ENCODE measurements at regions not wholly inside any gene's neighbourhood (a gene's known extent, or its start where the extent isn't known, plus 50 kb on each side); places are given as distances from the start of the nearest gene placed in this dataset.

DNA sequence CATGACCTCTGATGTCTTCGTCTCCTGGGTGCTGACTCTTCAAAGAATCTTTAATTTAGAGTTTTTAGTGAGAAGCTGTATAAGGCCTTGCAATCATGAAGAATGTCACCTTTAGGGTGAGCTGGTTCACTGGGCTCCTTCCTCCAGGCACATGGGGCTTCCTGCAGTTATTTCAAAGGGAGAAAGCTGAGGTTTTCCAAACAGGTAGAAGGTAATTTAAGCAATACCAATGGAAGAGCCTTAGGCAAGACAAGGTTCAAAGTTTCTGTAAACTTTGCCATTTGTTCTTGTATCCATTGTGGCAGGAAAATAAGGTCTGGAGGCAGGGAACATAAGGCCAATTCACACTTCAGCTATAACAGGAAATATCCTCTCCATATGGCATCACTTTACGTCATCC is 88.0 kb upstream of the EIF5 start:
- TF ChIP-seq ZFX (IDR thresholded peaks at IDR 0.05; ENCODE audit: borderline replicate concordance) = no peak
- TF ChIP-seq, protein P1, sequence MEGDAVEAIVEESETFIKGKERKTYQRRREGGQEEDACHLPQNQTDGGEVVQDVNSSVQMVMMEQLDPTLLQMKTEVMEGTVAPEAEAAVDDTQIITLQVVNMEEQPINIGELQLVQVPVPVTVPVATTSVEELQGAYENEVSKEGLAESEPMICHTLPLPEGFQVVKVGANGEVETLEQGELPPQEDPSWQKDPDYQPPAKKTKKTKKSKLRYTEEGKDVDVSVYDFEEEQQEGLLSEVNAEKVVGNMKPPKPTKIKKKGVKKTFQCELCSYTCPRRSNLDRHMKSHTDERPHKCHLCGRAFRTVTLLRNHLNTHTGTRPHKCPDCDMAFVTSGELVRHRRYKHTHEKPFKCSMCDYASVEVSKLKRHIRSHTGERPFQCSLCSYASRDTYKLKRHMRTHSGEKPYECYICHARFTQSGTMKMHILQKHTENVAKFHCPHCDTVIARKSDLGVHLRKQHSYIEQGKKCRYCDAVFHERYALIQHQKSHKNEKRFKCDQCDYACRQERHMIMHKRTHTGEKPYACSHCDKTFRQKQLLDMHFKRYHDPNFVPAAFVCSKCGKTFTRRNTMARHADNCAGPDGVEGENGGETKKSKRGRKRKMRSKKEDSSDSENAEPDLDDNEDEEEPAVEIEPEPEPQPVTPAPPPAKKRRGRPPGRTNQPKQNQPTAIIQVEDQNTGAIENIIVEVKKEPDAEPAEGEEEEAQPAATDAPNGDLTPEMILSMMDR (IDR thresholded peaks at IDR 0.05) = no peak
- H3K27ac ChIP-seq = no peak overlapping the region

DNA sequence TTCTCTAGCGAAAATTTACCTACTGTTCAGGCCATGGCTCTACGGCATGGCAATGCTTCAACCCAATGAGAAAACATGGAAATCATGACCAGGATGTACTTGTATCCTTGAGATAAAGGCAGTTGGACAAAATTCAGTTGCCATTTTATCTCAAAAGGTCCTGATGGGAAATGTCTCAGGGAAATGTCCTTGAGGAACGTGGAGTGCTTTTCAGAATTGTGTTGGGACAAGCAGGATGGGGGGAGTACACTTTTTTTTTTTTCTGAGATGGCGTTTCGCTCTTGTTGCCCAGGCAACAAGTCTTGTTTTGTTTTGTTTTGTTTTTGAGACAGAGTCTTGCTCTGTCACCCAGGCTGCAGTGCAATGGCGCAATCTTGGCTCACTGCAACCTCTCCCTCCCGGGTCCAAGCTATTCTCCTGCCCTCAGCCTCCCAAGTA is 86.8 kb upstream of the EIF5 start:
- TF ChIP-seq ZFX (IDR thresholded peaks at IDR 0.05; ENCODE audit: borderline replicate concordance) = no peak
- TF ChIP-seq, protein P1 (IDR thresholded peaks at IDR 0.05) = no peak
- H3K27ac ChIP-seq = no peak overlapping the region

DNA sequence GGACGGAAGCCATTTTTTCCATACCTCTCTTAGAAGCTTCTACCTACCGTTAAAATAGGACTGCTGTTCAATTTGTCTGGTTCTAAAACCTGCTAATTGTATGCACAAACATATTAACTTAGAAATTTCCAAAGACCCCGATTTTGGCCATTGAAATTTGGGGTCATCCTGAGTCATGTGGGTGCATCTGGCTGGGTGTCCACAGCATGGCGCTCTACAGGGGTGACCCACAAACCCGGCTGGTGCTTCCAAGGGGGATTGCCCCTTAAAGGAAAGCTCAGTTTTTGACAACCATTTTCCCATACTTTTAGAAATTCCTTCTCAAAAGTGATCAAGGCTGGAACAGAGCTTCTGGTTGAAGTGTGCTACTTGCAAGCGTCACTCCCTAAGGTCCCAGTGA is 83.9 kb upstream of the EIF5 start:
- H3K27ac ChIP-seq = no peak overlapping the region
- TF ChIP-seq ZFX (IDR thresholded peaks at IDR 0.05; ENCODE audit: borderline replicate concordance) = no peak
- TF ChIP-seq, protein P1 (IDR thresholded peaks at IDR 0.05) = no peak

DNA sequence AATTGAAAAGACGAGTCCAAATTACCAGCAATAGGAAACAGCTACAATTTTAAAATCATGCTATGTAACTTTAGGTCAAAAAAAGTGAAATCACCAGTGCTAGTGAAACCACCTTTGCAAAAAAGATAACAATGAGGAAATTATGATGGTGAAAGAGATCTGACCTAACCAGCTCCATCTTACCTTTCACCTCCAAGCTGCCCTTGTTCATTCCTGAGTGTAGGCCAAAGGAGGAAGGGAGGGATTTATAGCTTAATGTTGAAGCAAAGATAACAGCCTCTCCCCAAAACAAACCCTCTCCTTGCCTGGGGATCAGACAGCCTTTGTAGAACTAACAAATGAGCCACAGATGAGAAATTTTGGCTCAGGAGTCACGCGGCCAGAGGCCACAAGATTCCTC is 83.2 kb upstream of the EIF5 start:
- no peak overlapping the region for H3K27ac ChIP-seq
- no peak for TF ChIP-seq ZFX (IDR thresholded peaks at IDR 0.05; ENCODE audit: borderline replicate concordance)
- TF ChIP-seq, protein P1 (IDR thresholded peaks at IDR 0.05) = no peak

DNA sequence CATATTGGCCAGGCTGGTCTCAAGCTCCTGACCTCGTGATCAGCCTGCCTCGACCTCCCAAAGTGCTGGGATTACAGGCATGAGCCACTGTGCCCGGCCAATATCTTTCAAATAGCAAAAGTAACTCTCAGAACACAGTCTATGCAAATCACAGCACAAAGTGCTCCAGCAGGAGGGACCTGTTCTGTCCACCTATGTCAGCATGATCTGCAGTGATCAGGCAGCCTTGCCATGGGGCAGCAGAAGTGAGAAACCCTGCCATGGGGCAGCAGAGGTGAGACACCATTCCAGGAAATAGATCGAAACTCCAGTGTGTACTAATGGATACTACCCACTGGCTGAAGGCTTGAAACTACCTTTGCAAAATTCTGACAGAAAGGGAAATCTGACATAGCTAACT is 78.5 kb upstream of the EIF5 start:
- no peak overlapping the region for H3K27ac ChIP-seq
- TF ChIP-seq, protein P1 (IDR thresholded peaks at IDR 0.05) = no peak
- TF ChIP-seq ZFX (IDR thresholded peaks at IDR 0.05; ENCODE audit: borderline replicate concordance) = no peak

DNA sequence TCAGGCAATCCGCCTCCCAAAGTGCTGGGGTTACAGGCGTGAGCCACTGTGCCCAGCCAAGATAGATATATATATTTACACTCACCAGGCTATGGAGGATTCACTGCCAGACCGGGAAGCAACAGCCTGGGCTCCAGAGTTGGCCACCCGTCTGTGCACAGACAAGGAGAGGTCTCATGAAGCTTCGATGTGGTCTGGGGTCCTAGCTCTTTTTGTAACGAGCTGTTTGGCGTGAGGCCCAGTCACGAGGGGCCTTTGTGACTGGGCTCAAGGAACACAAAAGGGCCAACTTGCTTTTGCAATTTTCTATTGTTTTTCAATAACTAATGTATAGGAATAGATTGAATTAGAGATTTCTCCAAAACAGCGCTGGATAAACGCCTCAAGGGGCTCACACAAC is 77.6 kb upstream of the EIF5 start:
- no peak overlapping the region for H3K27ac ChIP-seq
- TF ChIP-seq ZFX (IDR thresholded peaks at IDR 0.05; ENCODE audit: borderline replicate concordance) = no peak

DNA sequence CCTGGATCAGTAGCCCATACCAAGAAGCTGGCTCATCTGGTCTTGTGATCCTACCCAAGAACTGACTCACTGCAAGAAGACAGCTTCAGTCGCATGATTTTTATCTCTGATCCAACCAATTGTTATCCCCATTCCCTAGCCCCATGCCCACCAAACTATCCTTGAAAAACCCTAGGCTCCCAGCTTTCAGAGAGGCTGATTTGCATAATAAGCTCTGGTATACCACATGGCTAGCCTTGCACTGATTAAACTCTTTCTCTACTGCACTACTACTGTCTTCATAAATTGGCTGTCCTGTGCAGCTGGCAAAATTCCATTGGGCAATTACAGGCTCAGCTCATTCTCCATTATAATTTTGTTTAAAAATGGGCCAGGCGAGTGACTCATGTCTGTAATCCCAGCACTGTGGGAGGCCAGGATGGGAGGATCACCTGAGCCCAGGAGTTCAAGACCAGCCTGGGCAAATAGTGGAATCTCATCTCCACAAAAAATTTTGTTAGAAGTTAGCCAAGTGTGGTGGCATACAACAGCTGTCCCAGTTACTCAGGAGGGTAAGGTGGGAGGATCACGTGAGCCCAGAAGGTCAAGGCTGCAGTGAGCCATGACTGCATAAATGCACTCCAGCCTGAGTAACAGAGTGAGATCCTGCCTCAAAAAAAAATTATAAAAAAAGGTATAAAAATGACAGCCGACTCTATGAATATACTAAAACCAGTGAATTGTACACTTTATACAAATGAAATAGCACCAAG is 76.7 kb upstream of the EIF5 start:
- no peak overlapping the region for H3K27ac ChIP-seq

More for the DNA sequence above, 76.7 kb upstream of the EIF5 start:
- TF ChIP-seq, protein P1 (IDR thresholded peaks at IDR 0.05) = no peak
- TF ChIP-seq ZFX (IDR thresholded peaks at IDR 0.05; ENCODE audit: borderline replicate concordance) = no peak
